Kidney (tissue), 13 donors: ENCODE measurements at regions not wholly inside any gene's neighbourhood (a gene's known extent, or its start where the extent isn't known, plus 50 kb on each side); places are given as distances from the start of the nearest gene placed in this dataset.

Experiments used
- DNase-seq, 5 donors: peaks; one replicate each; pipeline ENCODE4 v3.0.0-alpha.2; 2013 to 2020
- FAIRE-seq: peaks from 2 replicates; lab custom pipeline; 2012; peaks lifted over from hg19 to GRCh38; lab: Jason Lieb, UNC
- H3K27ac ChIP-seq, 2 donors: one replicate each; pipeline ENCODE4 v1.7.0; 2013; ENCODE audit warnings: low read depth in 2 of 2, low read length in 2 of 2, inconsistent platforms in 1 of 2
- H3K27me3 ChIP-seq: one replicate; pipeline ENCODE4 v1.7.1; 2013; ENCODE audit warnings: low read length, inconsistent platforms; ENCODE audit not compliant: control insufficient read depth, insufficient read depth
- H3K36me3 ChIP-seq, 3 donors: one replicate each; pipeline versions ENCODE4 v1.7.0 to v1.7.1; 2013; ENCODE audit warnings: low read length in 3 of 3, control low read depth in 1 of 3, inconsistent platforms in 1 of 3; ENCODE audit not compliant: insufficient read depth in 3 of 3, control insufficient read depth in 2 of 3
- H3K4me1 ChIP-seq, 3 donors: one replicate each; pipeline versions ENCODE4 v1.7.0 to v1.7.1; 2013; ENCODE audit warnings: low read length in 3 of 3, inconsistent platforms in 1 of 3, low read depth in 1 of 3; ENCODE audit not compliant: control insufficient read depth in 2 of 3, insufficient read depth in 2 of 3
- H3K4me3 ChIP-seq, 3 donors: one replicate each; pipeline versions ENCODE4 v1.7.0 to v1.8.1; 2013; ENCODE audit warnings: low read length in 3 of 3, control low read depth in 1 of 3, inconsistent platforms in 1 of 3
- H3K9ac ChIP-seq, 3 donors: one replicate each; pipeline versions ENCODE4 v1.7.0 to v1.7.1; 2013; ENCODE audit warnings: low read length in 3 of 3, control low read depth in 1 of 3, inconsistent platforms in 1 of 3
- H3K9me3 ChIP-seq, 3 donors: one replicate each; pipeline versions ENCODE4 v1.7.0 to v1.7.1; 2013; ENCODE audit warnings: low read length in 3 of 3, control low read depth in 1 of 3, inconsistent platforms in 1 of 3; ENCODE audit not compliant: control insufficient read depth in 2 of 3, insufficient read depth in 1 of 3
- CTCF ChIP-seq: IDR thresholded peaks from 3 replicates; pipeline ENCODE4 v1.5.1; 2012; ENCODE audit warnings: mild to moderate bottlenecking, moderate library complexity, borderline replicate concordance; ENCODE audit not compliant: insufficient read depth; ENCODE audit errors: extremely low read depth
- intact Hi-C: fragments of 100-400 bp; cut with DNase I; formaldehyde crosslinking; loops from one replicate; pipeline ENCODE4 v1.11.1; 2022
- donor health status: control.
- donor health status: control.
- donor health status: control.
- donor health status: control.
- donor health status: control.
- donor health status: DM: yes; HTN: yes; CAD: no.
- donor health status: Normal renal cell carcinoma (clear cell type).

- TF ChIP-seq CTCF: no peak
- H3K4me1 ChIP-seq: no peaks in the 10 kb centered on the region
- intact Hi-C loops: no loop called here
- no peaks in the 10 kb centered on the region for H3K9me3 ChIP-seq
- H3K27ac ChIP-seq: no peak overlapping the region
- no peak overlapping the region for H3K9ac ChIP-seq
- DNase-seq (no peak), FAIRE-seq (no peak)
- H3K27me3 ChIP-seq: no peaks in the 10 kb centered on the region
- no peak overlapping the region for H3K4me3 ChIP-seq
- no peaks in the 10 kb centered on the region for H3K36me3 ChIP-seq
Measured at GRCh38 chr3:180188512-180189309, 152.0 kb upstream of the PEX5L start.

- Histone ChIP-seq H3K27ac (no peak overlapping the region), H3K9ac (no peak overlapping the region), H3K4me3 (no peak overlapping the region), H3K9me3 (no peaks in the 10 kb centered on the region), H3K4me1 (no peaks in the 10 kb centered on the region), H3K27me3 (no peaks in the 10 kb centered on the region), H3K36me3 (no peaks in the 10 kb centered on the region)
- no peak for TF ChIP-seq CTCF
- DNase-seq (no peak), FAIRE-seq (no peak)
- intact Hi-C loops: no loop called here
Measured at GRCh38 chr3:180189310-180189648, 152.5 kb upstream of the PEX5L start.

GRCh38 chr3:180196658-180197057, 159.9 kb upstream of the PEX5L start:
- FAIRE-seq (no peak), DNase-seq (no peak)
- Histone ChIP-seq H3K9ac (no peak overlapping the region), H3K27ac (no peak overlapping the region), H3K27me3 (no peaks in the 10 kb centered on the region), H3K9me3 (no peaks in the 10 kb centered on the region), H3K36me3 (no peaks in the 10 kb centered on the region), H3K4me1 (no peaks in the 10 kb centered on the region), H3K4me3 (no peak overlapping the region)
- no peak for TF ChIP-seq CTCF
- intact Hi-C loops: no loop called here

GRCh38 chr3:180199417-180199995, 162.8 kb upstream of the PEX5L start:
- TF ChIP-seq CTCF: no peak
- no peaks in the 10 kb centered on the region for H3K27me3 ChIP-seq
- no peak for FAIRE-seq
- no peak overlapping the region for H3K9ac ChIP-seq
- H3K4me3 ChIP-seq: no peak overlapping the region
- H3K4me1 ChIP-seq: no peaks in the 10 kb centered on the region
- intact Hi-C loops: no loop called here
- DNase-seq: peak in 3 of 5 donors; percentile 24 to 50 (median 44)
- H3K27ac ChIP-seq: no peak overlapping the region
- H3K9me3 ChIP-seq: no peaks in the 10 kb centered on the region
- H3K36me3 ChIP-seq: no peaks in the 10 kb centered on the region
